ENCODE measurements at regions not wholly inside any gene's neighbourhood (a gene's known extent, or its start where the extent isn't known, plus 50 kb on each side); places are given as distances from the start of the nearest gene placed in this dataset.

DNA sequence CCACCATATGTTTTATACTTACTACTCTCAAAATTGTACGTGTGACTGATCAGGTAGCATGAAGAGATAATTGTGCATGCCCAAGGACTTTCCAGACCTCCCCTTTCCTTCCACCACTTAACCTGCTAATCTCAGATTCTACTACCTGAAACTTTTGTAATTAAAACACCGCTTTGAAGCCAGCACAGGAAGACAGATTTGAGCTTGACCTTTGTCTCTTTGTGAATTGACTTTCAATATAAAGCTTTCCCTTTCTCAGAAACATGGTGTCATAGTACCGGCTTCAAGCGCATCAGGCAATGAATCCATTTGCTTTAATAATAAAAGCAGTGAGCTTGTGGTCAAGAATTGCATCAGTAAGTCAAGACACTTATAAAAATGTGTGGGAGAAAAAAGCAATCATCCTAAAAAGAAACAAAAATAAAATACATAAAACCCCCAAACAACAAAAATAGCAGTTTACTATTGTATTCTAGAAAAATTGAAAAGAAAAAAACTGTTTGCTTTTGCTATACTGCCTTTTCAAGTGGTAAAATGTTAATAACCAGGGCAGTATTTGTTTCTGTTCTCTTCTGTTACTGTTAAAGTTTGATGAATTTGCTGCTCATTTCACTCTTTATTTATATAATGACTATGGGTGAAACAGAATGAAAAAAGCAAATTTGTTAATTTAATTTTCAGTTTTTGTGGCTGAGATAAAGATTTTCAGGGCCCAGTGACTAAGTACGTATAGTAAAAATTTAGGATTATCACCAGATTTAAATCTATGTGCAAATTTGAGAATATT is 2075.3 kb downstream of the PCDH9 start:
- H3K4me3 ChIP-seq (replicated peaks in 1 of 3; ENCODE audit: insufficient read depth in 1 of 3, low read depth in 1 of 3, low read length in 3 of 3), result no peak overlapping the region
- no peaks in the 10 kb centered on the region for H3K9me1 ChIP-seq (replicated peaks; ENCODE audit: control insufficient read depth, extremely low read depth, insufficient read depth, low read length)
- H2AFZ ChIP-seq (ENCODE audit: low read depth, low read length), result no peak overlapping the region
- no peak overlapping the region for H3K9ac ChIP-seq (replicated peaks; ENCODE audit: extremely low read depth, insufficient read depth, low read length)
- FAIRE-seq, result no peak
- H3K27ac ChIP-seq (ENCODE audit: insufficient read depth, low read depth, low read length), result no peak overlapping the region
- H3K4me1 ChIP-seq (ENCODE audit: control insufficient read depth, extremely low read depth, insufficient read depth, low read length), result peaks cover 7% of the 10 kb centered on the region
- H3K36me3 ChIP-seq (ENCODE audit: control insufficient read depth in 2 of 2, extremely low read depth in 1 of 2, insufficient read depth in 2 of 2, low read length in 2 of 2), result no peaks in the 10 kb centered on the region
- no peaks in the 10 kb centered on the region for H3K79me2 ChIP-seq (ENCODE audit: control insufficient read depth, insufficient read depth, low read length)
- H4K20me1 ChIP-seq (replicated peaks; ENCODE audit: control insufficient read depth, extremely low read depth, insufficient read depth, low read length), result no peaks in the 10 kb centered on the region
- POLR2A ChIA-PET, result no interaction called here
- BruUV-seq (replicated peaks), result no TSS peak
- intact Hi-C loops (cut with micrococcal nuclease), result no loop called here
- no peak overlapping the region for H3K4me2 ChIP-seq (ENCODE audit: insufficient read depth, low read length)
- dilution Hi-C loops (cut with MboI; ENCODE audit: extremely low pct_ligation_motif_present, low sequenced_read_pairs), result no loop called here
- no peaks in the 10 kb centered on the region for H3K27me3 ChIP-seq (ENCODE audit: control insufficient read depth in 2 of 2, insufficient read depth in 2 of 2, low read length in 2 of 2)
- DNase-seq (ENCODE audit: low read depth, low spot score), result no peak
- CTCF ChIA-PET, result interaction anchor here (0.6 to 1.3 kb wide), 3 partner anchors 12 to 683 kb away, joined by 3 to 5 read pairs (median 3); no protein-coding TSS in a partner anchor
- H3K9me3 ChIP-seq (replicated peaks; ENCODE audit: control insufficient read depth, insufficient read depth, low read length), result no peaks in the 10 kb centered on the region
- no peak for TF ChIP-seq GATA2 (IDR thresholded peaks at IDR 0.05; ENCODE audit: insufficient read depth, insufficient read length, low read depth, low read length)
- no peak for TF ChIP-seq MYC (IDR thresholded peaks at IDR 0.05; ENCODE audit: low read depth, low read length)
- TF ChIP-seq, protein P1, sequence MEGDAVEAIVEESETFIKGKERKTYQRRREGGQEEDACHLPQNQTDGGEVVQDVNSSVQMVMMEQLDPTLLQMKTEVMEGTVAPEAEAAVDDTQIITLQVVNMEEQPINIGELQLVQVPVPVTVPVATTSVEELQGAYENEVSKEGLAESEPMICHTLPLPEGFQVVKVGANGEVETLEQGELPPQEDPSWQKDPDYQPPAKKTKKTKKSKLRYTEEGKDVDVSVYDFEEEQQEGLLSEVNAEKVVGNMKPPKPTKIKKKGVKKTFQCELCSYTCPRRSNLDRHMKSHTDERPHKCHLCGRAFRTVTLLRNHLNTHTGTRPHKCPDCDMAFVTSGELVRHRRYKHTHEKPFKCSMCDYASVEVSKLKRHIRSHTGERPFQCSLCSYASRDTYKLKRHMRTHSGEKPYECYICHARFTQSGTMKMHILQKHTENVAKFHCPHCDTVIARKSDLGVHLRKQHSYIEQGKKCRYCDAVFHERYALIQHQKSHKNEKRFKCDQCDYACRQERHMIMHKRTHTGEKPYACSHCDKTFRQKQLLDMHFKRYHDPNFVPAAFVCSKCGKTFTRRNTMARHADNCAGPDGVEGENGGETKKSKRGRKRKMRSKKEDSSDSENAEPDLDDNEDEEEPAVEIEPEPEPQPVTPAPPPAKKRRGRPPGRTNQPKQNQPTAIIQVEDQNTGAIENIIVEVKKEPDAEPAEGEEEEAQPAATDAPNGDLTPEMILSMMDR (IDR thresholded peaks at IDR 0.05; ENCODE audit: extremely low read depth in 1 of 2, insufficient read depth in 1 of 2, low read depth in 1 of 2, low read length in 2 of 2), result no peak
- TF ChIP-seq FOS (IDR thresholded peaks at IDR 0.05; ENCODE audit: borderline replicate concordance, insufficient read depth, low read length), result no peak
- TF ChIP-seq POLR2A (IDR thresholded peaks at IDR 0.05; ENCODE audit: low read depth, low read length), result no peak
- no peak for TF ChIP-seq EZH2 (IDR thresholded peaks at IDR 0.05; ENCODE audit: borderline replicate concordance, low read depth, low read length, severe bottlenecking)
- no peak for TF ChIP-seq POLR2AphosphoS5 (IDR thresholded peaks at IDR 0.05; ENCODE audit: insufficient read depth, low read depth, low read length)
- TF ChIP-seq JUN (IDR thresholded peaks at IDR 0.05; ENCODE audit: borderline replicate concordance, insufficient read depth, insufficient read length, low read depth), result no peak
- TF ChIP-seq, protein P2, sequence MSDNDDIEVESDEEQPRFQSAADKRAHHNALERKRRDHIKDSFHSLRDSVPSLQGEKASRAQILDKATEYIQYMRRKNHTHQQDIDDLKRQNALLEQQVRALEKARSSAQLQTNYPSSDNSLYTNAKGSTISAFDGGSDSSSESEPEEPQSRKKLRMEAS (IDR thresholded peaks at IDR 0.05; ENCODE audit: insufficient read depth, insufficient read length), result no peak

Measured in endothelial cell of umbilical vein (primary cell).